GM19023 (cell line): ENCODE measurements at regions not wholly inside any gene's neighbourhood (a gene's known extent, or its start where the extent isn't known, plus 50 kb on each side); places are given as distances from the start of the nearest gene placed in this dataset.
"Not testable (repeated sequence)": the region's sequence is repeated elsewhere in the genome, so short reads cannot be mapped to it uniquely, and the experiment has no call there.

Experiments used
- ATAC-seq: cut with Tn5 transposase; IDR thresholded peaks from one replicate; pipeline ENCODE4 v1.9.1; 2021; ENCODE audit warnings: mild to moderate bottlenecking, moderate library complexity; ENCODE audit not compliant: unreplicated experiment

DNA sequence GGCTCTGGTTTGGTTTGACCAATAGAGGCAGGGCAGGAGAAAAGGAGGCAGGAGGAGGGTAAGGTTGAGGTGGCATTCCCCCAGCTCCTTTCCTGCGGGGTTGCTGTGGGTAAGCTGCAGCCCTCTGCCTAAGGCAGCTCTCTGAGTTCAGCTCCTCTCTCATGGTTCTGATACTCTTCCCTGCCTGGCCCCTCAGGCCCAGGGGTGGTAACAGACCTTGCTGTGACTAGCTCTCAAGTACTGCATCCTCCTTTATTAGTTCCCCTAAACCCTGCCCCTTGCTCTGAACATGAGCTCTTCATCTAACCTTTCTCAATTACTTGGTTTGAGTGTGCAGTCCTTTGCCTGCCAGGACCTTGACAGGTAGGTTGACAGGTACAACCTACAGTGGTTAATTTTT lies 205.5 kb downstream of the SLC4A3 start:
- ATAC-seq: no peak

DNA sequence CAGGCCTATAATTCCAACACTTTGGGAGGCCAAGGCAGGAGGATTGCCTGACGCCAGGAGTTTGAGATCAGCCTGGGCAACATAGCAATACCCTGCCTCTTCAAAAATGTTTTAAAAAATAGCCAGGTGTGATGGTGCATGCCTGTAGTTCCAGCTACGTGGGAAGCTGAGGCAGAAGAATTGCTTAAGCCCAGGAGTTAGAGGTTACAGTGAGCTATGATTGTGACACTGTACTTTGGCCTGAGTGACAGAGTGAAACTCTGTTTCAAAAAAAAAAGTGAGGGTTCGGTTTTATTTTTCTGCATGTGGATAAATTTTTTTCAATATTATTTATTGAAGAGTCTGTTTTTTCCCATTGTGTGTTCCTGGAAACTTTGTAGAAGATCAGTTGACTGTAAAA lies 208.1 kb downstream of the SLC4A3 start:
- no peak for ATAC-seq

DNA sequence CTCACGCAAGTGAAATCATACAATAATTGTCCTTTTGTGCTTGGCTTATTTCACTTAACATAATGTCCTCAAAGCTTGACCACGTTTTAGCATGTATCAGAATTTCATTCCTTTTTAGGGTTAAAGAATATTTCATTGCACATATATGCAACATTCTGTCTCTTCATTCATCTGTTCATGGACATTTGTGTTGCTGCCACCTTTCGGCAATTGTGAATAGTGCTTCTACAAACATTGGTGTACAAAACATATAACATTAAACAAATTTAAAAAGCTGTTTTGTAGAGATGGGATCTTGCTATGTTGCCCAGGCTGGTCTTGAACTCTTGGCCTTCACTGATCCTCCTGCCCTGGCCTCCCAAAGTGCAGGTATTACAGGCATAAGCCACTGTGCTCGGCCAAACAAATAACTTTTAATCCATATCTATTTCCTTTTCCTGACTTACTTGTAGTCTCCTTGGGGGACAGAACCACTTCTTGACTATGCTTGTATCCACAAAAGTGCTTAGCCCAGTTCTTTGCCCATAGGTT lies 209.3 kb downstream of the SLC4A3 start:
- ATAC-seq: no peak

DNA sequence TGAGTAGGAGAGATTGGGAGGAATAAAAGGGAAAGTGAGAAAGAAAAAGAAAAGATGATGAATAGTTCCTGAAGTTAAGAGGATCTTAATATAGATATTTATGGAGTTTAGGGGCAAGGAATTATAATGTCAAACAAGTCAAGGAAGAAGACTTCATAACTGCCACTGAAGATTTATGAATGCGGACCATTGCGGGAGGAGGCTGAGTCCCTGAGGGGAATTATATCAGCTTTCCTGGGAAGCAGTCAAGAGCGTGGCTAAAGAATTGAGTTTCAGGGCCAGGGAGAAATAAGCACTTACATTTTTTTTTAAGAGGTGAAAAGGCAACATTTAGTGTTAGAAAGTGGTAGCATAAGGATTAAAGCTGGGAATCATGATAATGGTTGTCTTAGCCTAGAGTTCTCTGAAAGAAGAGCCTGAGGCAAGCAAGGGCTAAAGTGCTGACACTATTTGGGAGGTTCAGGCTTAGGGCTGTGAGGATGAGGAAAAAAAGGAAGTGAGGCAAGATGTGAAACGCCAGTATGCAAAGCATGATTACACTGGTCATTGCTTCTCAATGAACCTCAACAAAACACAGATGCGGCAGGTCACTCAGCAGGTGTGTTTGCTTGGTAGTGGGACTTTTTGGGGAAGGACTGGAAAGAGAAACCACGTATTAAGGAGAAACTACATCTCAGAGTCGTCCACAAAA lies 217.1 kb downstream of the SLC4A3 start:
- ATAC-seq: peak; percentile 91

DNA sequence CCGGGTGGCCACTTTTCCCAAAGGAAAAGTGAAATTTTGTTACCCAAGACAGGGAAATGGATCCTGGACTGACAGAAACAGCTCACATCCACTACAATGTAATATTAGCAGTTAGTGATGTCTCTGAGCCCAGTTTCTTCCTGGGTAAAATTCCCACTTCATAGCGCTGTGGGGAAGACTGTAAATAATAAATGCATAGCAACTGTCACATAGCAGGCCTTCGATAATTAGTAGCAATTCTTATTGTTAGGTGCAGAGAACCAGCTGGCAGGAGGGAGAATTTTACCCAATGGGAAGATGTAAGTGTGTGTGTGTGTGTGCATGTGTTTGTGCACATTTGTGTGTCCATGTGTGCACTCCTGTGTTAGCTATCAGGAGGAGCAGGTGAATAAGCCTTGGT lies 221.5 kb downstream of the SLC4A3 start:
- no peak for ATAC-seq

DNA sequence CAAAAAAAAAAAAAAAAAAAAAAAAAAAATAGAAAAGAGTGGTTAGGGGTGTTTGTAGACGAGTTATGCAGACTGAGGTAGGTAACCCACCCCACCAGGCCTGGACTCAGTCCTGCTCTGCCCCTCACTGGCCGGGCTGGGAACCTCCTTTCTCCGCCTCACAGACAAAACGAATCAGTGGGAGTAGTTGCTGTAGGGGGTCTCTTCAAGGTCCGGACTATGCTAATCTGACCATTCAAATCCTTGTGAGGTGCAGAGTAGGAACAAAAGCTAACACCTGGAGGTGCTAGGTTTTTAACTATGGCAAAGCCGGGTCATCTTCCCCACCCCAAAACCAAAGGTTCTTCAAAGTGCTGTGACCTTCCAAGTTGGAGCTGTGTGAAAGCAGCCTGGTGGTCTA lies 223.7 kb downstream of the SLC4A3 start:
- ATAC-seq: no peak

DNA sequence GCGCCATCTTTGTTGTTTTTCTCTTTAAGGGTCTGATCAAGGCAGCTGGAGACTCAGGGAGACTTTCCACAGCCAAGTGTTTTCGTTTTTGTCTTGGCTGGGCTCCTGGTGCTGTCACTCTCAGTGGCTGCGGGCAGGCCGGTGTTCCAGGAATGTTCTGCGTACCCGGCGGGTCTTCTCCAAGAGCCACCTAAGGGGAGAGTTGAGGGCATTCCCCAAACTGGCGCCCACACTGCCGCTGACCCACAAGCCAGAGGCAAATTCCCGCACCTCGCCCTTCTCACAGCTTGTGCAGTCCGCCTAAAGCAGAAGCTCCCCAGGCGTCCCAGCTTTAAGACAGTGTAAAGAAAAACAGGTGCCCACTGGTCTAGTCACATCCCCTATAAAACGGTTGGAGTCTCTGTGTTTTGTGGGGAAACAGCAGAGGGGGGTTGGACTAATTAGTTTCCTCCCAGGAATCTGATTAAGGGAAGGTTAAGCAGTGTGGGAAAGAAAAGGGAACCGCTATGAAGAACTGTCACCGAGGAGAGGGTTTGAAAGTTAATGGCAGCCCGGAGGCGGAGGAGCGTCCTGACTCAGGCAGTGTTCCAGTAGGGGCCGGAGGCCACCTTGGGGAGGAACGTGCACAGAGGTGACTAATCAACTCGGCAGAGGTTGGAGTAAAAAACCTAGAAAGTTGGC lies 224.5 kb downstream of the SLC4A3 start:
- ATAC-seq: no peak

DNA sequence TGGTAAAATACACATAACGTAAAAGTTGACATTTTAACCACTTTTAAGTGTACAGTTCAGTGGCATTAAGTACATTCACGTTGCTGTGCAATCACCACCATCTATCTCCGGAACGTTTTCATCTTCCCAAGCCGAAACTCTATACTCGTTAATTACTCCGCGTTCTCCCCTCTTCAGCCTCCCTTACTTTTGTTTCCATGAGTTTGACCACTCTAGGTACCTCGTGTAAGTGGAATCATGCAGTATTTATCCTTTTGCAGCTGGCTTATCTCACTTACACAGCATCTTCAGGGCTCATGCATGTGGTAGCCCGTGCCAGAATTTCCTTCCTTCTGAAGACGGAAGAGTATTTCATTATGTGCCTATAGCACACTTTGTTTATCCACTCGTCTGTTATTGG lies 225.2 kb downstream of the SLC4A3 start:
- ATAC-seq: no peak

DNA sequence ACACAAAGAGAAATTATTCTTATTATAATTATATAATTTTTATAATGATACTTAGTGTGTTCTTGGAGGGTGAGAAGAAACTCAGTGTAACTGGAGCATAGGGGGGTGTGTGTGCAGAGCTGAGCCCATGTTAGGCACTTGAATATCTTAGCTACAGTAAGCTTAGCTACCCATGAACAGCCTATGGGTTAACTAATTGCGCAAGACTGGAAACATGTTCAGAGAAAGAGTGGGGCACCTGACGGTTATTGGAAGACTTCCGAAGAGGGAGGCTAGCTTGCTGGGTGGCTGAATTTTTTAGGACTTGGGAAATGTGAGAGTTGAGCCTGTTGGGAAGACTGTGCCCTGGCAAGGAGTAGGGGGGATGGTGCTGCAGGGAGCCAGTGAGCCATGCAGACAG lies 229.2 kb downstream of the SLC4A3 start:
- no peak for ATAC-seq

DNA sequence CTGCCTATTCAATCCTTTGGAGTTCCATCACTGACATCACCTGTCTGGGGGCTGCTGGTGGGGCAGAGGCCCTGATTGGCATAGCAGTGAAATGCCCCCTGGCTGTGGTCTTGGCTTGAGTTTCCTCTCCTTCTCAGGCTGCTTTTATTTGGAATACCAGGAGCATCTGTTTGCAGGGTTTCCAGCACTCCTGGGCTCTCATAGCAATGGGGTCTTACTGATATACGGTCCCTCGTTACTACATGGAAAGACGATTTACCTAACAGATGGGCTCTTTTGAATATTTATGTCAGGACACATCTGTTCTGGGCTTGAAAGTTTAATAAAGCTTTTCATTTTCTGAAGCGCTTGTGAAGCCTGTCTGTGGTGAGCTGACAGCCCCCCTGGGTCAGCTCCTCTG lies 230.3 kb downstream of the SLC4A3 start:
- no peak for ATAC-seq

DNA sequence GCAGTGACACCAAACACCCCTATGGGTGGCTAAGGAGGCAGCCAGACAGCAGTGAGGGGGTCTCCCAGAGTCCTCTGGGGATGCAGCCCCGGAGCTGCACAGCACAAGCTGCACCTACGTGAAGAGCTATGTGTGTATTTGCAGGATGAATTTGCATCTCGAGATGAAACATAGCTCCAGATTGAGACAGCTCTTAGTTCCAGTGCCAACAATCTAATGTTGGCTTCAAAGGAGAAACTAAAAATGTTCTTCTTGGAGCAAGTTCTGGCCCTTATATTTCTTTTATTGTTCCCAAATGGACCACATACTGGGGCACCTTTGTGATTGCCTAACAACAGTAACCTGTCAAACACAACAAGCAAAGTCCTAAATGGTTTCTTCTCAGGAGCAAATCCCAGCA lies 233.9 kb downstream of the SLC4A3 start:
- ATAC-seq: no peak

DNA sequence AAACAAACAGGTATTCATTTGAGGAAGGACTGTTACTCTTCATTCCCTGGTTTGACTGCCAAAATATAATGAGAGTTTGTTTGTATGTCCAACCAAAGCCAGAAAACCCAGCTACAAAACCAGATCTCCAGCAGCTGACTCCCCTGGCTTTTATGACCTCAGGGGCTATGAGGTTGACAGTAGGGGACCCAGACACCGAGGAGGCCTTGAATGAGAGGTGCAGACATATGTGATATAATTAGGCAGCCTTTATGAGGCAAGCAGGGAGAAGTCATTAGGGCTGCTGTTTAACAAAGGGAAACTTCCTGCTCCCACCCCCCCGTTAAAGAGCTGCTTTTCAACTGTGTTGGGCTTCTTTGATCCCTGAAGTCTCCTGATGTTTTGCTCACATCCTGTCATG lies 236.7 kb downstream of the SLC4A3 start:
- ATAC-seq: no peak

DNA sequence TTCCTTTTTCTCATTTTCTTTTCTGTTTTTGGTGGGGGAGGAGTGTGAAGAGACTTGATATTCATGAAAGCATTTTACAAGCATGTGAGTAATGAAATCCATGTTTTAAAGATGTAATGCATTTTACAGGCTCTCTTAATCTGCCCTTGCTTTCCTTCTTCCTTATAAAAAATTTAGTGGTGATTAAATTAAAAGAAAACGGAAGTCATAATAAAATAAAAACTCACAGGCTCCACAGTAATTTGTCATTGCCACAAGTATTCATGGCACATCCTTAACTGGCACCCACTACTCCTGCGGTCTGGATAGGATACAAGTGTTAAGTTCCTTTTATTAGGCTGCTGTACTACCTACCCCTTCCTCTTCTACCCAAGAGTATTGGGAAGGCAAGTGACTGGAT lies 241.2 kb downstream of the SLC4A3 start:
- no peak for ATAC-seq

DNA sequence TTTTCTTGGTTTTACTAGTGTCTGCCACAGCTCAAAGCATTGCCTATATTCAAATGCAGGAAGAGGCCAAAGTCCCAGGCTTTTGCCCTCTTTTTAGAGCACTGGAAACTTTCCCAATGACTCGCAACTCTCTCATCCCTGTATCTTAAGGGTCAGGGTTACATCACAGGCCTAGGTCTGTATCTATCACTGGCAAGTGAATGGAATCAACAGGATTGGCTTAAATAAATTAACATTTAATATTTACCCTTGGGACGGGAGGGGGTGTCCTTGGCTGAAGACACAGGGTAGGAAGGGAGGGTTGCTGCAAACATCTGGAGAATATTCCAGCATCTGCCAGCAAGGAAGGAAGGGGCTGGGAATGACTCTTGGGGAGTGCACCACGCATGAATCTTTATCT lies 242.6 kb downstream of the SLC4A3 start:
- no peak for ATAC-seq

DNA sequence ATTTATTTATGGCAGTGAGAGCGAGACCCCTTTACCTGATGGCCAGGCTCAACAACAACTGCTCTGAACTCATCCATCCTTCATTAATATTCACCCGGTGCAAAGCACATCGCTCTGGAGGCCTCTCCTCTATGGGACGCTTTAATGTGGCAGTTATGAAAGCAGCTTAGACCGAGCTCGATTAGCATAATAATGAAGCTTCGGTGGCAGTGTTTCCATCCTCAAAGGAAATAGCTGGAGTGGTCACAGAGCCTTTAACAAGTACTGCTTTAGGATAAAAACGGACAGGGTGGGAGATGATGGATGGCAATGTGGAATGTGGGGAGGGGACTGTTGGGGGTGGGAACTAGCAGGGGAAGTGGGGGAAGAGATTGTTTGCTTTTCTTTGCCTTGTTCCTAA lies 243.9 kb downstream of the SLC4A3 start:
- no peak for ATAC-seq

DNA sequence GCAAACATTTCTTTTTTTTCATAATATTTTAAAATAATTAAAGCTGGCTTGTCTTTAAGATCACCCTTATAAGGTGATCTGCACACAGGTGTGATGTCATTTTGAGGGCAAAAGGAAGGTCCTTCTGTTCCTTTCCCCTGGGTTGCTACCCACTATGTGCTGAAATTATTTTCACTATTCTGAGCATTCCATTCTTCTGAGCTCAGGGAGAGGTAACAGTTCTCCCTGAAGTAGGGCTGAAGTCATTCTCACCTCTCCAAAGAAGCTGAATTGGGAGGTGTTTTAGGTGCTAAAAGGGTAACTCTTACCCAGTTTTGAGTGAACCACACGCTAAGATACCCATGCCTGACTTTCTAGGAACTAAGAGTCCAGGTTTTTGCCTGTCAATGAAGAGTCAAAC lies 247.6 kb downstream of the SLC4A3 start:
- ATAC-seq: no peak

DNA sequence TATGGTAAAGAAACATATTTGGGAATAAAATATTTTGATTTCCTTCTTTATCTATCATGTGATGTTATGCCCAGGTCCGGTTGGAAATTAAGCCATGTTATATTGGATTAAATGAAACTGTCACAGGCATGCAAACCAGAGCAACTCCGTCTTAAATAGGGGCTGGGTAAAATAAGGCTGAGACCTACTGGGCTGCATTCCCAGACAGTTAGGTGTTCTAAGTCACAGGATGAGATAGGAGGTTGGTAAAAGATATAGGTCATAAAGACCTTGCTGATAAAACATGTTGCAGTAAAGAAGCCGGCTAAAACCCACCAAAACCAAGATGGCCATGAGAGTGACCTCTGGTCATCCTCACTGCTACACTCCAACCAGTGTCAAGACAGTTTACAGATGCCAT lies 248.6 kb downstream of the SLC4A3 start:
- not testable (repeated sequence) for ATAC-seq

DNA sequence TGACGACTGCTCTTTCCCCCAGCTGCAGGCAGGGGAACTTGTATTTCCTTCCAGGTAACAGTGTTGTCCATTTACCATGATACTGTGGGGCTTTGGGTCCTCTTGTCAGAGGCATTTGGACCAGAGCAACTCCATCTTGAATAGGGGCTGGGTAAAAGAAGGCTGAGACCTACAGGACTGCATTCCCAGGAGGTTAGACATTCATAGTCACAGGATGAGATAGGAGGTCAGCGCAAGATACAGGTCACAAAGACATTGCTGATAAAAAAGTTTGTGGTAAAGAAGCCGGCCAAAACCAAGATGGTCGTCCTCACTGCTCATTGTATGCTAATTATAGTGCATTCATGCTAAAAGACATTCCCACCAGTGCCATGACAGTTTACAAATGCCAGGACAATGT lies 249.5 kb downstream of the SLC4A3 start:
- no peak for ATAC-seq

DNA sequence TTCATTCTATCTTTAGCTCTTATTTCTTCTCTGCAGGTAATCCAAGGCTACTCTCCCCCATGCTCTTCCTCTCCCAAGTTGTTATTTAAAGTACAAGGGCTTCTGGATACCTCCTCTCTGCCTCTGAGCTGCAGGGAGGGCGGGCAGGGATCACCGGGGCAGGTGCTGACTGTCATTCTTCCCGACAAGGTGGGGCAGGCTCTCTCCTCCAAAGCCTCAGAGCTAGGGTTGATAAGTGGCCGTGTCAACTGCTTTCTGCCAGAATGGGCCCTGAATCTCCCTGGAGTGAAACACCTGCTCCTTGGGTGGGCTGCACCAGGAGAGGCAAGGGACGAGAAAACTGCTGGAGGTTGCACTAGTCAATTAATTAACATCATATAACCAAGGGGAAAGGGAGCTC lies 250.3 kb downstream of the SLC4A3 start:
- ATAC-seq: no peak

DNA sequence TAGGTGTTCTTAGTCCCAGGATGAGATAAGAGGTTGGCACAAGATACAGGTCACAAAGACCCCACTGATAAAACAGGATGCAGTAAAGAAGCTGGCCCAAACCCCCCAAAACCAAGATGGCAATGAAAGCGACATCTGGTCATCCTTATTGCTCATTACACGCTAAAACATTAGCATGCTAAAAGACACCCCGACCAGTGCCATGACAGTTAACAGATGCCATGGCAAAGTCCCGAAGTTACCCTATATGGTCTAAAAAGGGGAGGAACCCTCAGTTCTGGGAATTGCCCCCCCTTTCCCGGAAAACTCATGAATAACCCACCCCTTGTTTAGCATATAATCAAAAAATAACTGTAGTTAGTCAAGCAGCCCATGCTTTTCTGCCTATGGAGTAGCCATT lies 251.1 kb downstream of the SLC4A3 start:
- no peak for ATAC-seq

DNA sequence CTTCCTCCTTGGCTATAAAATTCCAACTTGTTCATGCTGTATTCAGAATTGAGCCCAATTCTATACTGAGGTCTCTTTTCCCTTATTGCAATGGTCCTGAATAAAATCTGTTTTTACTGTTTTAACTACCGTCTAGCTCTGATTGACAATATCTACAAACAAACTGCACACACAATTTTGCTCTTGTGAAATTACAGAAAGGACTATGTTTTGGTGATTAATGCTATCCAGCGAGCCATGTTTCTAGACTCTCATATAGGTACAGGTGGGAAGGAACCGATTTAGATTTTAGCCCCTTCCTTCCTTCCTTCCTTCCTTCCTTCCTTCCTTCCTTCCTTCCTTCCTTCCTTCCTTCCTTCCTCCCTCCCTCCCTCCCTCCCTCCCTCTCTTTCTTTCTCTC lies 254.4 kb downstream of the SLC4A3 start:
- ATAC-seq: no peak

DNA sequence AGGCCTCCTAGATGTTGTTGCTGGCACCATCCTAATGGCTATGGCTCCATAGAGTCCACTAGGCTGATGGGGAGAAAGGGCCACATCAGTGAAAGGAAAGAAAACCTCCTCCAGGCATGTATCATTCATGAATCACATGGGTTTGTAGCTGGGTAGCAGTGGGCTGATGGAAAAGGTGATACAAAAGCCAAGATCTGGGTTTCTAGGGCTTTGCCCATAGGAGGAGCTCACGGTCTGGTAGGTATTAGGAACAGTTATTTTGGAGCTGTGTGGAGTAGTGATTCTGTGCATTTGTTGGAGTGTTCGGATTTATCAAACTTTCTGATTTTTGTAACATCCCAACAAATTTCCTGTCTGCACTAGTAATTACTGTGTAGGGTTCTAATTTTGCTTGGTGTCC lies 259.2 kb downstream of the SLC4A3 start:
- ATAC-seq: no peak

DNA sequence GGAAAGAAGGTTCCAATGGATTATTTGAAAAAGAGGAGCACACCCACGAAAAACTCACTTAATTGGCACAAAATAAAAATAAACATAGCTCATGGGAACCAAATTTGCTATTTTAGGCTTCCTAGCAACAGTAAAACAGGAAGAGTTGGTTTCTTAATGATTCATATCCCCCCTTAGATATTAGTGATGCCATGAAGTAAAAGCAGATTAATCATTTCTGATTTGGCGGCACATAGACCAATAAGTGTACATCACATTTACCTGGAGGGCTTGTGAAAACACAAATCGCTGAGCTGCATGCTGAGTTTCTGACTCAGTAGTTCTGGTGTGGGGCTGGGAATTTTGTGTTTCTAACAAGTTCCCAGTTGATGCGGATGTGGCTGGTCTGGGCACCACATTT lies 260.4 kb downstream of the SLC4A3 start:
- ATAC-seq: no peak
